ENCODE measurements at regions not wholly inside any gene's neighbourhood (a gene's known extent, or its start where the extent isn't known, plus 50 kb on each side); places are given as distances from the start of the nearest gene placed in this dataset.

DNA sequence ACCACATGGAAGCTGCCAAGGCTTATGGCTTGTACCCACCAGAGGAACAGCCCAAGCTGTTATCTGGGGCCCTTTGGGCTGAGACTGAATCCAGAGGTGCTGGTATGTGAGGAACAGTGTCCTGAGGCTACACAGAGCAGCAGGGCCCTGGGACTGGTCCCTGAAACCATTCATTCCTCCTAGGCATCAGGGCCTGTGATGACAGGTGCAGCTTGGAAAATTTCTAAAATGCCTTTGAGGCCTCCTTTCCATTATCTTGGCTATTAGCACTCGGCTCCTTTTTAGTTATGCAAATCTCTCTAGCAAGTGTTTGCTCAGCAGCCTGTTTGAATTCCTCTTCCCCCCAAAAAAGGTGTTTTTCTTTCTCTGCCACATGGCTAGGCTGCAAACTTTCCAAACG, 1151.7 kb upstream of the LRRN3 start:
- no peak overlapping the region for H3K27ac ChIP-seq
- no peak for DNase-seq (ENCODE audit: low spot score in 2 of 2)
- TF ChIP-seq POLR2A (IDR thresholded peaks at IDR 0.05) (no peak), EP300 (IDR thresholded peaks at IDR 0.05) (no peak)
- TF ChIP-seq, protein P1, sequence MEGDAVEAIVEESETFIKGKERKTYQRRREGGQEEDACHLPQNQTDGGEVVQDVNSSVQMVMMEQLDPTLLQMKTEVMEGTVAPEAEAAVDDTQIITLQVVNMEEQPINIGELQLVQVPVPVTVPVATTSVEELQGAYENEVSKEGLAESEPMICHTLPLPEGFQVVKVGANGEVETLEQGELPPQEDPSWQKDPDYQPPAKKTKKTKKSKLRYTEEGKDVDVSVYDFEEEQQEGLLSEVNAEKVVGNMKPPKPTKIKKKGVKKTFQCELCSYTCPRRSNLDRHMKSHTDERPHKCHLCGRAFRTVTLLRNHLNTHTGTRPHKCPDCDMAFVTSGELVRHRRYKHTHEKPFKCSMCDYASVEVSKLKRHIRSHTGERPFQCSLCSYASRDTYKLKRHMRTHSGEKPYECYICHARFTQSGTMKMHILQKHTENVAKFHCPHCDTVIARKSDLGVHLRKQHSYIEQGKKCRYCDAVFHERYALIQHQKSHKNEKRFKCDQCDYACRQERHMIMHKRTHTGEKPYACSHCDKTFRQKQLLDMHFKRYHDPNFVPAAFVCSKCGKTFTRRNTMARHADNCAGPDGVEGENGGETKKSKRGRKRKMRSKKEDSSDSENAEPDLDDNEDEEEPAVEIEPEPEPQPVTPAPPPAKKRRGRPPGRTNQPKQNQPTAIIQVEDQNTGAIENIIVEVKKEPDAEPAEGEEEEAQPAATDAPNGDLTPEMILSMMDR (IDR thresholded peaks at IDR 0.05) = no peak
- H3K27me3 ChIP-seq = no peaks in the 10 kb centered on the region
- H3K36me3 ChIP-seq = no peaks in the 10 kb centered on the region
- 57 to 69% methylated on average over 2 of the region's 2 CpGs for WGBS, 2 donors
- peaks cover 0 to 19% (median 0%) of the 10 kb centered on the region in 4 donors for H3K9me3 ChIP-seq
- no peak overlapping the region for H3K4me3 ChIP-seq
- no peaks in the 10 kb centered on the region for H3K4me1 ChIP-seq

DNA sequence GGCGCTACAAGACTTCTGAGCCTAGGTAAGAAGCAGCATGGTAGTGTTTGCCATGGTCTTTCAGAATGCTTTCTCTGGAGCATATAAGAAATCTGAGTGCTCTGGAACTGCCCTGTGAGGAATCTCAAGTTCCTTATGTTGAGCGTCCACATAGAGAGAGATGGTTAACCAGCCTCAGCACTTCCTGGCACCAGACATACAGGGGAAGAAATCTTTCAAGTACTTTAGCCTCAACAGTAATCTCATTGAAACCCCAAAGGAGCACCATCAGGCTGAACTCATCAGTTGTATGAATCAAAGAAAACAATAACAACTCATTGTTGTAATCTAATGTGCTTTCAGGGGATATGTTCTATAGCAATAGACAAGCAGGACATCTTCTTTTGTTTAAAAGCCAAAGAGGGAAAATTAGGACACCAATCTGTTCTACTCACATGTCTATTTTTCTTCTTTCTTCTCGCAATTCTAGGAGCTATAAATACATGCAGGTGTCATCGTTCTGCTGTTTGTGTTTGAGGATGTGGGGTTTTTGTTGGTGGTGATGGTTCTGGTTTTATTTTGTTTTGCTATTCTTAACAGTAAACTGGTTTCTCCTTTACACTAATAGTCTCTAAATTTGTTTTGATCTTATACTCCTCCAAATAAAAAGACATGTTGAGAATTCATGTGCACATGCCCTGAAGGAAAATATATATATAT, 1145.0 kb upstream of the LRRN3 start:
- Histone ChIP-seq H3K27ac (no peak overlapping the region), H3K4me3 (no peak overlapping the region), H3K27me3 (no peaks in the 10 kb centered on the region), H3K9me3 (peaks cover 0 to 7% (median 0%) of the 10 kb centered on the region in 4 donors), H3K4me1 (no peaks in the 10 kb centered on the region), H3K36me3 (no peaks in the 10 kb centered on the region)
- TF ChIP-seq POLR2A (IDR thresholded peaks at IDR 0.05) (no peak), EP300 (IDR thresholded peaks at IDR 0.05) (no peak)
- TF ChIP-seq, protein P1 (IDR thresholded peaks at IDR 0.05) = no peak
- DNase-seq (ENCODE audit: low spot score in 2 of 2) = no peak
- 69 to 72% methylated on average over 4 of the region's 4 CpGs for WGBS, 2 donors

DNA sequence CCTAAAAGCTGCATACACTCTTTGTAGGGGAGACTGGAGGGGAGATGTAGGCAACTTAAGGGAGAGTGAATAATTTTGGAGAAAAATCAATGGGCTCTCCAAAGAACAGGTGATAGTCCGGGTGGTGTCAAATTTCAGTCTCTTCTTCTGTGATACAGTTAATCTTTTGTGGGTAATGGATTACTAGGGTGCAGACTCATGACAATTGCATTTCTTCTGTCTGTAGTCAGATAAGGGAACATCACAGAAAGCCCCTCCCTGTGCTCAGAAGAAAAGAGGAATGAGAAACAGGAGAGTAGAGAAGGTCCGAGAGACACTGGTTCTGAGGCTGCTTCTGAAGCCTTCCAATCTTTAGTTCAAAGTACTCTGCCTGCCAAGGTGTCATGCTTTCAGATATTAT, 1140.7 kb upstream of the LRRN3 start:
- no peak for TF ChIP-seq POLR2A (IDR thresholded peaks at IDR 0.05)
- TF ChIP-seq EP300 (IDR thresholded peaks at IDR 0.05) = no peak
- TF ChIP-seq, protein P1 (IDR thresholded peaks at IDR 0.05) = no peak
- Histone ChIP-seq H3K36me3 (no peaks in the 10 kb centered on the region), H3K27me3 (no peaks in the 10 kb centered on the region), H3K4me1 (no peaks in the 10 kb centered on the region), H3K27ac (no peak overlapping the region), H3K4me3 (no peak overlapping the region), H3K9me3 (no peaks in the 10 kb centered on the region)
- DNase-seq (ENCODE audit: low spot score in 2 of 2) = no peak
- 83 to 86% methylated on average over 2 of the region's 2 CpGs for WGBS, 2 donors

DNA sequence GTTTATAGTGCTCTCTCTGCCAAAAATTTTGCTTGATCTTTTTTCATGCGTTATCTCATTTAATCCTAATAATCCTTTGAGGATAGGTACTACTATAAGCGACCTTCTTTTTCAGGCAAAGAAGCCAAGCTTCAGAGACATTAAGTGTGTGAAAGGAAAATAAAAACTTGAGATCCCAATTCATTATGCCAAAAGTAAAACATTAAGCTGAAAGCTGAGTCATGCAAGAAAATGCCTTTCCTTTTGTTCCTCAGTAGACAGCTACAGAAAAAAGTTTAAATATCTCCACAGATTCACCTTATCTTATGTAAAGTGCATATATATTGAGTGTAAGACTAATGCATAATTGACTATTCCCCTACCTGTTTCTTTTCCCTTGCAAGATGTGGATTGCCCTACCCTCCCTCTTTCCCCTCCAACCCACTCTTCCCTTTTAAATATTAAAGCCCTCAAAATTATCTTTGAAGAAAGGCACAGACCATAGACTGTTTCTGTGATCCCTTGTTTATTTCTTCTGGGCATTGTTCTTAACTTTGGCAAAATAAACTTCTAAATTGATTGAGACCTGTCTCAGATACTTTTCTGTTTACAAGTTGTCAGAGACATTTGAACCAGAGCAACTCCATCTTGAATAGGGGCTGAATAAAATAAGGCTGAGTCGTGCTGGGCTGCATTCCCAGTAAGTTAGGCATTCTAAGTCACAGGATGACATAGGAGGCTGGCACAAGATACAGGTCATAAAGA, 1139.9 kb upstream of the LRRN3 start:
- Histone ChIP-seq H3K9me3 (no peaks in the 10 kb centered on the region), H3K27ac (no peak overlapping the region), H3K27me3 (no peaks in the 10 kb centered on the region), H3K4me1 (no peaks in the 10 kb centered on the region), H3K36me3 (no peaks in the 10 kb centered on the region), H3K4me3 (no peak overlapping the region)
- TF ChIP-seq, protein P1 (IDR thresholded peaks at IDR 0.05) = no peak
- TF ChIP-seq POLR2A (IDR thresholded peaks at IDR 0.05) (no peak), EP300 (IDR thresholded peaks at IDR 0.05) (no peak)
- no peak for DNase-seq (ENCODE audit: low spot score in 2 of 2)
- 59 to 63% methylated on average over 3 of the region's 3 CpGs for WGBS, 2 donors

DNA sequence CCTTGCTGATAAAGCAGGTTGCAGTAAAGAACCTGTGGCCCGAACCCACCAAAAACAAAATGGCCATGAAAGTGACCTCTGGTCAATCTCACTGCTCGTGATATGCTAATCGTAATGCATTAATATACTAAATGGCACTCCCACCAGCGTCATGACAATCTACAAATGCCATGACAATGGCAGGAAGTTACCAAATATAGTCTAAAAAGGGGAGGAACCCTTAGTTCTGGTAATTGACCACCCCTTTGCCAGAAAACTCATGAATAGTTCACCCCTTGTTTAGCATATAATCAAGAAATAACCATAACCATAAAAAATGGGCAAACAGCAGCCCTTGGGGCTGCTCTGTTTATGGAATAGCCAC, 1139.4 kb upstream of the LRRN3 start:
- H3K27me3 ChIP-seq = no peaks in the 10 kb centered on the region
- whole genome bisulfite sequencing, 2 donors = 79 to 93% methylated on average over 4 of the region's 4 CpGs
- no peaks in the 10 kb centered on the region for H3K9me3 ChIP-seq

More for the DNA sequence above, 1139.4 kb upstream of the LRRN3 start:
- DNase-seq (ENCODE audit: low spot score in 2 of 2) = no peak
- TF ChIP-seq POLR2A (IDR thresholded peaks at IDR 0.05) (no peak), EP300 (IDR thresholded peaks at IDR 0.05) (no peak)
- TF ChIP-seq, protein P1 (IDR thresholded peaks at IDR 0.05) = no peak
- H3K36me3 ChIP-seq = no peaks in the 10 kb centered on the region
- no peak overlapping the region for H3K4me3 ChIP-seq
- H3K4me1 ChIP-seq = no peaks in the 10 kb centered on the region
- no peak overlapping the region for H3K27ac ChIP-seq
